ENCODE measurements at regions not wholly inside any gene's neighbourhood (a gene's known extent, or its start where the extent isn't known, plus 50 kb on each side); places are given as distances from the start of the nearest gene placed in this dataset.

- DNase-seq (ENCODE audit: low read depth, low spot score) (no peak), ATAC-seq (no peak), FAIRE-seq (no peak)
- Histone ChIP-seq H4K20me1 (ENCODE audit: control insufficient read depth, insufficient read depth) (no peaks in the 10 kb centered on the region), H3K9ac (ENCODE audit: control insufficient read depth, insufficient read depth, low read length) (no peak overlapping the region), H3K9me3 (replicated peaks; ENCODE audit: control insufficient read depth, insufficient read depth, low read length) (no peaks in the 10 kb centered on the region), H3K36me3 (ENCODE audit: control insufficient read depth in 2 of 2, insufficient read depth in 2 of 2, low read length in 1 of 2) (no peaks in the 10 kb centered on the region), H3K4me2 (ENCODE audit: control insufficient read depth, insufficient read depth) (no peak overlapping the region), H3K79me2 (ENCODE audit: control insufficient read depth, insufficient read depth, low read length) (no peaks in the 10 kb centered on the region), H3K27ac (ENCODE audit: control insufficient read depth, insufficient read depth) (no peak overlapping the region), H3K4me3 (no peak overlapping the region), H2AFZ (ENCODE audit: control insufficient read depth, low read depth, low read length) (no peak overlapping the region), H3K27me3 (replicated peaks in 1 of 2; ENCODE audit: control insufficient read depth in 2 of 2, insufficient read depth in 2 of 2, low read length in 1 of 2) (no peaks in the 10 kb centered on the region), H3K4me1 (ENCODE audit: control insufficient read depth, insufficient read depth, low read length) (peaks cover 7% of the 10 kb centered on the region; the same call in 1 of the 2 replicates)
- ChIA-PET CTCF (interaction anchor here (0.7 kb wide), 1 partner anchor 151 kb away, joined by 3 read pairs; no protein-coding TSS in a partner anchor), RAD21 (ENCODE audit: unreplicated experiment) (no interaction called here), SMC1A (ENCODE audit: uncharacterized antibody, unreplicated experiment) (interaction anchor here (1.0 to 1.5 kb wide), 2 partner anchors 16 to 151 kb away, joined by 3 to 4 read pairs; no protein-coding TSS in a partner anchor), POLR2A (no interaction called here)
- no peak for TF ChIP-seq SUPT20H (IDR thresholded peaks at IDR 0.05; ENCODE audit: borderline replicate concordance, control insufficient read depth, low read depth, low read length)
- TF ChIP-seq IRF4 (IDR thresholded peaks at IDR 0.05; ENCODE audit: low read depth, low read length), result no peak
- TF ChIP-seq RUNX3 (IDR thresholded peaks at IDR 0.05; ENCODE audit: low read length), result no peak
- no peak for TF ChIP-seq LARP7 (IDR thresholded peaks at IDR 0.05)
- TF ChIP-seq, protein P1, sequence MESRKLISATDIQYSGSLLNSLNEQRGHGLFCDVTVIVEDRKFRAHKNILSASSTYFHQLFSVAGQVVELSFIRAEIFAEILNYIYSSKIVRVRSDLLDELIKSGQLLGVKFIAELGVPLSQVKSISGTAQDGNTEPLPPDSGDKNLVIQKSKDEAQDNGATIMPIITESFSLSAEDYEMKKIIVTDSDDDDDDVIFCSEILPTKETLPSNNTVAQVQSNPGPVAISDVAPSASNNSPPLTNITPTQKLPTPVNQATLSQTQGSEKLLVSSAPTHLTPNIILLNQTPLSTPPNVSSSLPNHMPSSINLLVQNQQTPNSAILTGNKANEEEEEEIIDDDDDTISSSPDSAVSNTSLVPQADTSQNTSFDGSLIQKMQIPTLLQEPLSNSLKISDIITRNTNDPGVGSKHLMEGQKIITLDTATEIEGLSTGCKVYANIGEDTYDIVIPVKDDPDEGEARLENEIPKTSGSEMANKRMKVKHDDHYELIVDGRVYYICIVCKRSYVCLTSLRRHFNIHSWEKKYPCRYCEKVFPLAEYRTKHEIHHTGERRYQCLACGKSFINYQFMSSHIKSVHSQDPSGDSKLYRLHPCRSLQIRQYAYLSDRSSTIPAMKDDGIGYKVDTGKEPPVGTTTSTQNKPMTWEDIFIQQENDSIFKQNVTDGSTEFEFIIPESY (IDR thresholded peaks at IDR 0.05), result no peak
- TF ChIP-seq ATF2 (IDR thresholded peaks at IDR 0.05; ENCODE audit: low read length), result no peak
- TF ChIP-seq ZNF384 (IDR thresholded peaks at IDR 0.05; ENCODE audit: borderline replicate concordance, low read depth, low read length), result no peak
- TF ChIP-seq MLLT1 (IDR thresholded peaks at IDR 0.05), result no peak
- TF ChIP-seq BACH1 (IDR thresholded peaks at IDR 0.05; ENCODE audit: borderline replicate concordance), result no peak
- intact Hi-C loops (cut with micrococcal nuclease; ENCODE audit: unreplicated experiment) (no loop called here), in situ Hi-C loops (cut with MboI) (no loop called here)
- no TSS peak for BruUV-seq (replicated peaks)
- 26% methylated on average over 4 of the region's 4 CpGs for WGBS (ENCODE audit: insufficient coverage, insufficient replicate concordance, low lambda C conversion rate, missing lambda C conversion rate)
Observed at GRCh38 chr6:43927532-43928210, 157.7 kb downstream of the VEGFA start.
